CD8-positive, alpha-beta memory T cell (primary cell): ENCODE measurements at regions not wholly inside any gene's neighbourhood (a gene's known extent, or its start where the extent isn't known, plus 50 kb on each side); places are given as distances from the start of the nearest gene placed in this dataset.

ENCODE experiments used
- CTCF ChIA-PET: fragments of 350-600 bp; sonication (Branson Sonifier 250); formaldehyde crosslinking; loops from one replicate; lab custom pipeline; 2021; ENCODE audit warnings: antibody characterized with exemption; lab: Charles Lee
- POLR2A ChIA-PET: fragments of 350-600 bp; sonication (Branson Sonifier 250); formaldehyde crosslinking; loops from one replicate; lab custom pipeline; 2021; ENCODE audit warnings: antibody characterized with exemption; lab: Charles Lee
- DNase-seq, 5 donors: peaks; one replicate each; pipeline versions ENCODE4 v3.0.0 to v3.0.0-alpha.2; 2020 to 2022; ENCODE audit warnings: mixed read lengths in 1 of 5
- H3K27ac ChIP-seq: one replicate; pipeline ENCODE4 v1.7.0; 2013; ENCODE audit warnings: low read depth, mild to moderate bottlenecking, low read length, moderate library complexity
- H3K27me3 ChIP-seq: 2 replicates; pipeline ENCODE4 v1.7.0; 2013; ENCODE audit warnings: low read length, mild to moderate bottlenecking; ENCODE audit not compliant: insufficient read depth, poor library complexity, severe bottlenecking
- H3K36me3 ChIP-seq: 2 replicates; pipeline ENCODE4 v1.7.0; 2013; ENCODE audit warnings: mild to moderate bottlenecking, low read length, moderate library complexity; ENCODE audit not compliant: insufficient read depth
- H3K4me1 ChIP-seq: 2 replicates; pipeline ENCODE4 v1.7.0; 2013; ENCODE audit warnings: mild to moderate bottlenecking, low read length, moderate library complexity; ENCODE audit not compliant: insufficient read depth
- H3K4me3 ChIP-seq: 2 replicates; pipeline ENCODE4 v1.7.0; 2013; ENCODE audit warnings: mild to moderate bottlenecking, low read length
- H3K9me3 ChIP-seq: 2 replicates; pipeline ENCODE4 v1.7.0; 2013; ENCODE audit warnings: mild to moderate bottlenecking, low read length
- H3K27ac Mint-ChIP-seq, 8 donors: one replicate each; pipeline ENCODE4 v1.8.0; 2020 to 2021; ENCODE audit warnings: mixed read lengths in 8 of 8, mild to moderate bottlenecking in 6 of 8, inconsistent platforms in 3 of 8, moderate library complexity in 3 of 8
- H3K27me3 Mint-ChIP-seq, 2 donors: one replicate each; pipeline ENCODE4 v1.8.0; 2020 to 2021; ENCODE audit warnings: mixed read lengths in 2 of 2, mild to moderate bottlenecking in 1 of 2, moderate library complexity in 1 of 2
- H3K36me3 Mint-ChIP-seq, 3 donors: one replicate each; pipeline ENCODE4 v1.8.0; 2020 to 2021; ENCODE audit warnings: mixed read lengths in 3 of 3, inconsistent platforms in 1 of 3, mild to moderate bottlenecking in 1 of 3
- H3K4me1 Mint-ChIP-seq, 3 donors: one replicate each; pipeline ENCODE4 v1.8.0; 2020 to 2021; ENCODE audit warnings: mixed read lengths in 3 of 3, inconsistent platforms in 1 of 3, mild to moderate bottlenecking in 1 of 3
- H3K4me3 Mint-ChIP-seq, 7 donors: one replicate each; pipeline ENCODE4 v1.8.0; 2020 to 2021; ENCODE audit warnings: mixed read lengths in 7 of 7, mild to moderate bottlenecking in 6 of 7, moderate library complexity in 4 of 7, inconsistent platforms in 2 of 7
- H3K9me3 Mint-ChIP-seq, 5 donors: one replicate each; pipeline ENCODE4 v1.8.0; 2020 to 2022; ENCODE audit warnings: mixed read lengths in 5 of 5, mild to moderate bottlenecking in 3 of 5, moderate library complexity in 2 of 5, inconsistent platforms in 1 of 5

GRCh38 chr5:114839360-114839759 is 330.3 kb downstream of the TRIM36 start:
- no peak for DNase-seq
- no peak overlapping the region for H3K4me3 Mint-ChIP-seq

GRCh38 chr5:114838937-114839336 is 330.8 kb downstream of the TRIM36 start:
- Mint-ChIP-seq H3K9me3 (peaks cover 2 to 20% (median 3%) of the 10 kb centered on the region in 5 donors), H3K27me3 (no peaks in the 10 kb centered on the region), H3K4me1 (no peaks in the 10 kb centered on the region), H3K36me3 (no peaks in the 10 kb centered on the region), H3K4me3 (no peak overlapping the region), H3K27ac (no peak overlapping the region)
- H3K36me3 ChIP-seq = no peaks in the 10 kb centered on the region
- H3K4me1 ChIP-seq = no peaks in the 10 kb centered on the region
- CTCF ChIA-PET = no interaction called here
- no peak for DNase-seq
- no peaks in the 10 kb centered on the region for H3K9me3 ChIP-seq
- no peak overlapping the region for H3K27ac ChIP-seq
- no peaks in the 10 kb centered on the region for H3K27me3 ChIP-seq
- POLR2A ChIA-PET = no interaction called here
- H3K4me3 ChIP-seq = no peak overlapping the region

More at GRCh38 chr5:114839360-114839759, 330.3 kb downstream of the TRIM36 start:
- Histone ChIP-seq H3K36me3 (no peaks in the 10 kb centered on the region), H3K4me3 (no peak overlapping the region), H3K27ac (no peak overlapping the region), H3K27me3 (no peaks in the 10 kb centered on the region), H3K4me1 (no peaks in the 10 kb centered on the region), H3K9me3 (no peaks in the 10 kb centered on the region)
- ChIA-PET CTCF (no interaction called here), POLR2A (no interaction called here)
- no peak overlapping the region for H3K27ac Mint-ChIP-seq
- H3K36me3 Mint-ChIP-seq = no peaks in the 10 kb centered on the region
- peaks cover 3 to 24% (median 7%) of the 10 kb centered on the region in 5 donors for H3K9me3 Mint-ChIP-seq
- no peaks in the 10 kb centered on the region for H3K27me3 Mint-ChIP-seq
- H3K4me1 Mint-ChIP-seq = no peaks in the 10 kb centered on the region

GRCh38 chr5:114830114-114830513 is 339.6 kb downstream of the TRIM36 start:
- Mint-ChIP-seq H3K27ac (no peak overlapping the region), H3K9me3 (peaks cover 0 to 12% (median 7%) of the 10 kb centered on the region in 5 donors), H3K4me3 (no peak overlapping the region), H3K36me3 (no peaks in the 10 kb centered on the region), H3K4me1 (no peaks in the 10 kb centered on the region), H3K27me3 (no peaks in the 10 kb centered on the region)
- no peak overlapping the region for H3K27ac ChIP-seq
- no peaks in the 10 kb centered on the region for H3K36me3 ChIP-seq
- peak in 1 of 5 donors; percentile 32 for DNase-seq
- POLR2A ChIA-PET = no interaction called here
- H3K9me3 ChIP-seq = no peaks in the 10 kb centered on the region
- H3K4me3 ChIP-seq = no peak overlapping the region
- H3K27me3 ChIP-seq = no peaks in the 10 kb centered on the region
- CTCF ChIA-PET = no interaction called here
- H3K4me1 ChIP-seq = no peaks in the 10 kb centered on the region

GRCh38 chr5:114822863-114823262 is 346.8 kb downstream of the TRIM36 start:
- H3K9me3 ChIP-seq = no peaks in the 10 kb centered on the region
- H3K4me3 Mint-ChIP-seq = no peak overlapping the region
- H3K27me3 Mint-ChIP-seq = no peaks in the 10 kb centered on the region
- H3K27ac ChIP-seq = no peak overlapping the region
- H3K9me3 Mint-ChIP-seq = peaks cover 0 to 15% (median 8%) of the 10 kb centered on the region in 5 donors
- no peaks in the 10 kb centered on the region for H3K27me3 ChIP-seq
- no peak overlapping the region for H3K4me3 ChIP-seq
- no peak for DNase-seq
- no peaks in the 10 kb centered on the region for H3K4me1 ChIP-seq
- H3K4me1 Mint-ChIP-seq = no peaks in the 10 kb centered on the region
- H3K36me3 ChIP-seq = no peaks in the 10 kb centered on the region
- no peaks in the 10 kb centered on the region for H3K36me3 Mint-ChIP-seq
- CTCF ChIA-PET = no interaction called here
- H3K27ac Mint-ChIP-seq = no peak overlapping the region
- POLR2A ChIA-PET = no interaction called here

- Histone ChIP-seq H3K36me3 (no peaks in the 10 kb centered on the region), H3K9me3 (no peaks in the 10 kb centered on the region), H3K27ac (no peak overlapping the region), H3K4me1 (no peaks in the 10 kb centered on the region), H3K27me3 (no peaks in the 10 kb centered on the region), H3K4me3 (no peak overlapping the region)
- Mint-ChIP-seq H3K27me3 (no peaks in the 10 kb centered on the region), H3K27ac (no peak overlapping the region), H3K36me3 (no peaks in the 10 kb centered on the region), H3K4me3 (no peak overlapping the region), H3K9me3 (peaks cover 0 to 11% (median 8%) of the 10 kb centered on the region in 5 donors), H3K4me1 (no peaks in the 10 kb centered on the region)
- ChIA-PET CTCF (no interaction called here), POLR2A (no interaction called here)
- no peak for DNase-seq
Observed at GRCh38 chr5:114822436-114822835, 347.3 kb downstream of the TRIM36 start.

GRCh38 chr5:114790403-114790792 is 379.3 kb downstream of the TRIM36 start:
- Mint-ChIP-seq H3K27ac (no peak overlapping the region), H3K36me3 (no peaks in the 10 kb centered on the region), H3K27me3 (no peaks in the 10 kb centered on the region), H3K9me3 (peaks cover 0 to 3% (median 0%) of the 10 kb centered on the region in 5 donors), H3K4me1 (no peaks in the 10 kb centered on the region), H3K4me3 (no peak overlapping the region)
- H3K27me3 ChIP-seq = no peaks in the 10 kb centered on the region
- no peaks in the 10 kb centered on the region for H3K9me3 ChIP-seq
- CTCF ChIA-PET = no interaction called here
- DNase-seq = no peak
- POLR2A ChIA-PET = no interaction called here
- no peaks in the 10 kb centered on the region for H3K4me1 ChIP-seq
- H3K27ac ChIP-seq = no peak overlapping the region
- H3K4me3 ChIP-seq = no peak overlapping the region
- H3K36me3 ChIP-seq = no peaks in the 10 kb centered on the region

GRCh38 chr5:114789773-114790402 is 379.8 kb downstream of the TRIM36 start:
- Mint-ChIP-seq H3K27me3 (no peaks in the 10 kb centered on the region), H3K9me3 (peaks cover 0 to 3% (median 0%) of the 10 kb centered on the region in 5 donors), H3K27ac (no peak overlapping the region), H3K4me3 (no peak overlapping the region), H3K36me3 (no peaks in the 10 kb centered on the region), H3K4me1 (no peaks in the 10 kb centered on the region)
- CTCF ChIA-PET = no interaction called here
- DNase-seq = no peak
- H3K27me3 ChIP-seq = no peaks in the 10 kb centered on the region
- H3K4me1 ChIP-seq = no peaks in the 10 kb centered on the region
- no peak overlapping the region for H3K27ac ChIP-seq
- no peaks in the 10 kb centered on the region for H3K36me3 ChIP-seq
- no peak overlapping the region for H3K4me3 ChIP-seq
- POLR2A ChIA-PET = no interaction called here
- H3K9me3 ChIP-seq = no peaks in the 10 kb centered on the region

GRCh38 chr5:114782869-114783268 is 386.8 kb downstream of the TRIM36 start:
- H3K4me1 ChIP-seq = no peaks in the 10 kb centered on the region
- no peak overlapping the region for H3K4me3 ChIP-seq
- Mint-ChIP-seq H3K4me3 (no peak overlapping the region), H3K27me3 (no peaks in the 10 kb centered on the region), H3K9me3 (peaks cover 0 to 5% (median 0%) of the 10 kb centered on the region in 5 donors), H3K4me1 (no peaks in the 10 kb centered on the region), H3K36me3 (no peaks in the 10 kb centered on the region), H3K27ac (no peak overlapping the region)
- no peak for DNase-seq
- H3K27me3 ChIP-seq = no peaks in the 10 kb centered on the region
- H3K27ac ChIP-seq = no peak overlapping the region
- no peaks in the 10 kb centered on the region for H3K36me3 ChIP-seq
- H3K9me3 ChIP-seq = no peaks in the 10 kb centered on the region
- POLR2A ChIA-PET = no interaction called here
- CTCF ChIA-PET = no interaction called here
